Astrocyte (in vitro differentiated cells and primary cell): ENCODE measurements at regions not wholly inside any gene's neighbourhood (a gene's known extent, or its start where the extent isn't known, plus 50 kb on each side); places are given as distances from the start of the nearest gene placed in this dataset.

Experiments
- DNase-seq: peaks from one replicate; pipeline ENCODE4 v3.0.0-alpha.2; 2010; ENCODE audit warnings: low read depth
- FAIRE-seq: peaks from 2 replicates; lab custom pipeline; 2011; peaks lifted over from hg19 to GRCh38; lab: Jason Lieb, UNC
- H2AFZ ChIP-seq: 2 replicates; pipeline ENCODE4 v1.6.0; 2012; ENCODE audit warnings: low read depth, low read length, inconsistent platforms
- H3K27ac ChIP-seq: 2 replicates; pipeline ENCODE4 v1.5.1; 2011; ENCODE audit warnings: low read depth, low read length, inconsistent platforms
- H3K27me3 ChIP-seq: 2 replicates; pipeline ENCODE4 v1.6.0; 2011; ENCODE audit warnings: low read length, inconsistent platforms; ENCODE audit not compliant: insufficient read depth
- H3K36me3 ChIP-seq: 2 replicates; pipeline ENCODE4 v1.5.1; 2011; ENCODE audit warnings: low read length, inconsistent platforms; ENCODE audit not compliant: insufficient read depth
- H3K4me1 ChIP-seq: 2 replicates; pipeline ENCODE4 v1.5.1; 2011; ENCODE audit warnings: low read length, inconsistent platforms; ENCODE audit not compliant: insufficient read depth
- H3K4me2 ChIP-seq: 2 replicates; pipeline ENCODE4 v1.6.0; 2012; ENCODE audit warnings: low read length, inconsistent platforms
- H3K4me3 ChIP-seq: 2 replicates; pipeline ENCODE4 v1.5.1; 2011; ENCODE audit warnings: low read depth, mild to moderate bottlenecking, low read length, inconsistent platforms; ENCODE audit not compliant: insufficient read depth
- H3K79me2 ChIP-seq: 2 replicates; pipeline ENCODE4 v1.6.0; 2012; ENCODE audit warnings: mild to moderate bottlenecking, low read length, inconsistent platforms; ENCODE audit not compliant: insufficient read depth
- H3K9ac ChIP-seq: 2 replicates; pipeline ENCODE4 v1.6.0; 2012; ENCODE audit warnings: mild to moderate bottlenecking, low read length, inconsistent platforms
- H3K9me3 ChIP-seq: 2 replicates; pipeline ENCODE4 v1.5.1; 2012; ENCODE audit warnings: low read depth, mild to moderate bottlenecking, low read length, inconsistent platforms; ENCODE audit not compliant: insufficient read depth
- H4K20me1 ChIP-seq: 2 replicates; pipeline ENCODE4 v1.6.0; 2012; ENCODE audit warnings: low read length, inconsistent platforms; ENCODE audit not compliant: insufficient read depth
- H3K27ac Mint-ChIP-seq: one replicate; pipeline ENCODE4 v1.8.0; 2021; ENCODE audit warnings: mild to moderate bottlenecking, mixed read lengths; ENCODE audit not compliant: unreplicated experiment
- H3K27me3 Mint-ChIP-seq: one replicate; pipeline ENCODE4 v1.8.0; 2021; ENCODE audit warnings: low read depth, mixed read lengths; ENCODE audit not compliant: unreplicated experiment
- H3K36me3 Mint-ChIP-seq: one replicate; pipeline ENCODE4 v1.8.0; 2021; ENCODE audit warnings: low read depth, mixed read lengths; ENCODE audit not compliant: unreplicated experiment
- H3K4me1 Mint-ChIP-seq: one replicate; pipeline ENCODE4 v1.8.0; 2021; ENCODE audit warnings: low read depth, mixed read lengths; ENCODE audit not compliant: unreplicated experiment
- H3K4me3 Mint-ChIP-seq: one replicate; pipeline ENCODE4 v1.8.0; 2021; ENCODE audit warnings: mild to moderate bottlenecking, moderate library complexity, mixed read lengths; ENCODE audit not compliant: unreplicated experiment
- H3K9me3 Mint-ChIP-seq: one replicate; pipeline ENCODE4 v1.8.0; 2021; ENCODE audit warnings: mild to moderate bottlenecking, mixed read lengths; ENCODE audit not compliant: unreplicated experiment
- EZH2 ChIP-seq: IDR thresholded peaks from 2 replicates; pipeline ENCODE4 v1.6.1; 2012; ENCODE audit warnings: mild to moderate bottlenecking, low read length, inconsistent platforms; ENCODE audit not compliant: insufficient read depth
- TF ChIP-seq, protein P1 (sequence below): IDR thresholded peaks from 2 replicates; pipeline ENCODE4 v1.5.1; 2011; ENCODE audit warnings: low read depth, mild to moderate bottlenecking, inconsistent platforms, low read length, moderate library complexity; ENCODE audit not compliant: insufficient read depth

DNA sequence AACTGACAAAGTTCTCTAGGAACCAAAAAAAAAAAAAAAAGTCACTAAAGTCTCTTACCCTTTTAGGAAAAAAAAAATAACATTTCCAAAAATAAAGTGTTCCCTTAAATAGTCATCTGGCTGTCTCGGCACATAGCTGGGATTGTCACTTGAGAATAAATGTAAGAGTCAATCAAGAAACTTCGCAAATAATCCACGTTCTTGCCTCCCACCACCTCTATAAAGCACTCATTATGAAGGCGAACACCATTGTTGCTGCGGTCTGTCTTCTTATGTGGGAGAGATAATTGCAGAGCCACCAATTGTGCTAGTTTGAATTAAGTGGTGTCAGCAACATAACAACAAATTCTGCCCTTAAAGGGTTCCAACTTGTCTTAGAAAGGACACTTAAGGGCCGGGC lies 163.7 kb downstream of the FBXO15 start:
- H3K79me2 ChIP-seq = no peaks in the 10 kb centered on the region
- no peak for FAIRE-seq
- peaks cover 10% of the 10 kb centered on the region for H3K4me1 Mint-ChIP-seq

DNA sequence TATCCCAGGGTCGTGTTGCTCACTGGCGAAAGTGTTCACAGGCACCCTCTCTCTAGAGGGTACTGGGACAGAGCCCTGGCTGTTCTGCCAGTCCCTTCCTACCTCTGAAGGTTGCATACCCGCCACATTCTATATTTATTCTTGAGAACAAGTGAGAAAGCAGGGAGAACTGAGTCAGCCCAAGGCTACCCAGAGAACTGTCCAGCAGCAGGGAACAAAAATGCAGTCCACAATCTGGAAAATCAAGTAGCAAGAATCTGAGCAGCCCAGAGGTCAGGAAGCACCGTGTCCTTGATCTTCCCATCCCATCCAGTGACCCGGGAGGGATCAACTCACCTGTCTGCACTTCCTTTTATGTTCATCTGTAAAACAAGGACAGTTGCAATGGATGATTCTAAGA lies 164.1 kb downstream of the FBXO15 start:
- Mint-ChIP-seq H3K9me3 (peaks cover 13% of the 10 kb centered on the region), H3K4me1 (peaks cover 10% of the 10 kb centered on the region), H3K27ac (no peak overlapping the region), H3K4me3 (no peak overlapping the region), H3K27me3 (peaks cover 2% of the 10 kb centered on the region), H3K36me3 (no peaks in the 10 kb centered on the region)
- peaks cover 3% of the 10 kb centered on the region for H3K4me1 ChIP-seq
- no peak overlapping the region for H3K4me3 ChIP-seq
- H3K9ac ChIP-seq = no peak overlapping the region
- H3K79me2 ChIP-seq = no peaks in the 10 kb centered on the region
- H3K36me3 ChIP-seq = no peaks in the 10 kb centered on the region
- H3K4me2 ChIP-seq = no peak overlapping the region
- no peak overlapping the region for H3K27ac ChIP-seq
- H3K9me3 ChIP-seq = no peaks in the 10 kb centered on the region
- H3K27me3 ChIP-seq = no peaks in the 10 kb centered on the region
- FAIRE-seq (no peak), DNase-seq (no peak)
- TF ChIP-seq, protein P1, sequence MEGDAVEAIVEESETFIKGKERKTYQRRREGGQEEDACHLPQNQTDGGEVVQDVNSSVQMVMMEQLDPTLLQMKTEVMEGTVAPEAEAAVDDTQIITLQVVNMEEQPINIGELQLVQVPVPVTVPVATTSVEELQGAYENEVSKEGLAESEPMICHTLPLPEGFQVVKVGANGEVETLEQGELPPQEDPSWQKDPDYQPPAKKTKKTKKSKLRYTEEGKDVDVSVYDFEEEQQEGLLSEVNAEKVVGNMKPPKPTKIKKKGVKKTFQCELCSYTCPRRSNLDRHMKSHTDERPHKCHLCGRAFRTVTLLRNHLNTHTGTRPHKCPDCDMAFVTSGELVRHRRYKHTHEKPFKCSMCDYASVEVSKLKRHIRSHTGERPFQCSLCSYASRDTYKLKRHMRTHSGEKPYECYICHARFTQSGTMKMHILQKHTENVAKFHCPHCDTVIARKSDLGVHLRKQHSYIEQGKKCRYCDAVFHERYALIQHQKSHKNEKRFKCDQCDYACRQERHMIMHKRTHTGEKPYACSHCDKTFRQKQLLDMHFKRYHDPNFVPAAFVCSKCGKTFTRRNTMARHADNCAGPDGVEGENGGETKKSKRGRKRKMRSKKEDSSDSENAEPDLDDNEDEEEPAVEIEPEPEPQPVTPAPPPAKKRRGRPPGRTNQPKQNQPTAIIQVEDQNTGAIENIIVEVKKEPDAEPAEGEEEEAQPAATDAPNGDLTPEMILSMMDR = no peak
- no peak for TF ChIP-seq EZH2
- no peaks in the 10 kb centered on the region for H4K20me1 ChIP-seq
- no peak overlapping the region for H2AFZ ChIP-seq

More for the DNA sequence above, 163.7 kb downstream of the FBXO15 start:
- Histone ChIP-seq H3K4me2 (no peak overlapping the region), H3K4me3 (no peak overlapping the region), H3K27ac (no peak overlapping the region), H3K9ac (no peak overlapping the region), H3K4me1 (peaks cover 3% of the 10 kb centered on the region), H3K9me3 (no peaks in the 10 kb centered on the region), H3K36me3 (no peaks in the 10 kb centered on the region), H3K27me3 (no peaks in the 10 kb centered on the region), H2AFZ (no peak overlapping the region), H4K20me1 (no peaks in the 10 kb centered on the region)
- no peaks in the 10 kb centered on the region for H3K36me3 Mint-ChIP-seq
- no peak for DNase-seq
- no peak overlapping the region for H3K27ac Mint-ChIP-seq
- H3K9me3 Mint-ChIP-seq = peaks cover 13% of the 10 kb centered on the region
- H3K4me3 Mint-ChIP-seq = no peak overlapping the region
- TF ChIP-seq EZH2 = no peak
- TF ChIP-seq, protein P1 = no peak
- H3K27me3 Mint-ChIP-seq = peaks cover 2% of the 10 kb centered on the region

DNA sequence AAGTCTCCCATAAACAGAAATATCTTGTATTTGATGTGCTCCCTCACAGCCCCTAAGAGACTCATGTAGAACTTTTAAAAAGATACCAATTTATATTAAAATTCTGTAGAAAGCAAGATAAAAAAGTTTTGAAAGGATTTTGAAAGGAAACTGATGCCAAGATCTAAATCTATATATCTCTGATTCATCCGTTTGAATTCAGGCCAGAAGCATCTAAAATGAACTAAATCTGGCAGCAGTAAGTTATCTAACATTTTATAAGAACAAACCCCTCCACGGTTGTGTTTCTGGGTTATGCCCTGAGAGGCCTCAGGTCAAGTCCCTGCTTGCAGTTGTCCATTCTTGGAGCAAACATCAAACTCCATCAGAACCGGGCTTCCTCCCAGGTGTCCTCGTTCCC lies 165.8 kb downstream of the FBXO15 start:
- Histone ChIP-seq H3K27ac (no peak overlapping the region), H3K4me1 (peaks cover 3% of the 10 kb centered on the region), H3K4me3 (no peak overlapping the region), H3K79me2 (no peaks in the 10 kb centered on the region), H2AFZ (no peak overlapping the region), H3K9me3 (no peaks in the 10 kb centered on the region), H3K4me2 (no peak overlapping the region), H3K9ac (no peak overlapping the region), H3K27me3 (no peaks in the 10 kb centered on the region), H3K36me3 (no peaks in the 10 kb centered on the region), H4K20me1 (no peaks in the 10 kb centered on the region)
- DNase-seq (no peak), FAIRE-seq (no peak)
- no peaks in the 10 kb centered on the region for H3K36me3 Mint-ChIP-seq
- H3K9me3 Mint-ChIP-seq = peaks cover 2% of the 10 kb centered on the region
- H3K4me1 Mint-ChIP-seq = peaks cover 13% of the 10 kb centered on the region
- no peak overlapping the region for H3K27ac Mint-ChIP-seq
- no peak for TF ChIP-seq EZH2
- TF ChIP-seq, protein P1 = no peak
- no peak overlapping the region for H3K4me3 Mint-ChIP-seq
- peaks cover 2% of the 10 kb centered on the region for H3K27me3 Mint-ChIP-seq
